Tibial nerve (tissue), 4 donors: ENCODE measurements at regions not wholly inside any gene's neighbourhood (a gene's known extent, or its start where the extent isn't known, plus 50 kb on each side); places are given as distances from the start of the nearest gene placed in this dataset.

Experiments
- DNase-seq, 2 donors: peaks; one replicate each; pipeline ENCODE4 v3.0.0-alpha.2; 2019; ENCODE audit warnings: low spot score in 2 of 2
- H3K27ac ChIP-seq, 4 donors: fragments of 200-600 bp; sonication (generic) in 3 of 4; one replicate each; pipeline ENCODE4 v1.5.1; 2017 to 2019; ENCODE audit warnings: mild to moderate bottlenecking in 1 of 4
- H3K27me3 ChIP-seq, 2 donors: fragments of 200-600 bp; sonication (generic) in 1 of 2; one replicate each; pipeline versions ENCODE4 v1.5.1 to v1.6.0; 2017 to 2019
- H3K36me3 ChIP-seq, 3 donors: fragments of 200-600 bp; sonication (generic); one replicate each; pipeline ENCODE4 v1.5.1; 2018 to 2019
- H3K4me1 ChIP-seq, 4 donors: fragments of 200-600 bp; sonication (generic) in 3 of 4; one replicate each; pipeline ENCODE4 v1.5.1; 2017 to 2019
- H3K4me3 ChIP-seq, 4 donors: fragments of 200-600 bp; sonication (generic) in 3 of 4; one replicate each; pipeline ENCODE4 v1.5.1; 2017 to 2019; ENCODE audit warnings: mild to moderate bottlenecking in 1 of 4, moderate library complexity in 1 of 4
- H3K9me3 ChIP-seq, 4 donors: fragments of 200-600 bp; sonication (generic) in 3 of 4; one replicate each; pipeline ENCODE4 v1.5.1; 2017 to 2019
- CTCF ChIP-seq, 5 experiments: fragments of 200-600 bp in 3 of 5; fragments of 450-650 bp in 2 of 5; sonication (generic) in 3 of 5; IDR thresholded peaks; one replicate each; pipeline ENCODE4 v1.5.1; 2016 to 2019; ENCODE audit warnings: antibody characterized with exemption in 5 of 5, mild to moderate bottlenecking in 3 of 5, moderate library complexity in 2 of 5
- EP300 ChIP-seq, 2 donors: sonication (generic); formaldehyde crosslinking; IDR thresholded peaks; one replicate each; pipeline ENCODE4 v1.6.1; 2017; ENCODE audit warnings: antibody characterized with exemption in 2 of 2, mild to moderate bottlenecking in 1 of 2
- POLR2A ChIP-seq, 2 donors: fragments of 450-650 bp; IDR thresholded peaks; one replicate each; pipeline ENCODE4 v1.6.1; 2017; ENCODE audit warnings: antibody characterized with exemption in 2 of 2, mild to moderate bottlenecking in 2 of 2, moderate library complexity in 2 of 2
- WGBS, 2 donors: methylation state at CpG; one replicate each; pipeline ENCODE4 v1.1.5; 2018; 5-methylcytosine and 5-hydroxymethylcytosine counted together

DNA sequence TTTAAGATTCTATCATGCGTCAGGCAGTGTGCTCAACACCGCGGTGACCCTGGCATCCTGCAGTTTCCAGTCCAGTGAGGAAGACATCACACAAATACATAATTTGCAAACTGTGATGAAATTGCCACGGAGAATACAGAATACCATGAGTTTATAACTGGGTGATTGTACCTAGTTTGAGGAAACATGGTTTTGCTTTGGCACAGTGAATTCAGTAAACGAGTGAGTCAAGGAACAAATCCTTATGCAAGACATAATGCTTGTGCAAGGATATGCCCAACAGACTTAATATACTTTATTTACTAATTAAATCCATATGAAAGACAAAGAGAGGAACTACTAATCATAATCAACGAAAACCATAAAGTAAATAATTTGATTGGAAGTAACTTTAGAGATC, 311.8 kb upstream of the TMTC1 start:
- H3K27me3 ChIP-seq = no peaks in the 10 kb centered on the region
- H3K9me3 ChIP-seq = no peaks in the 10 kb centered on the region
- no peaks in the 10 kb centered on the region for H3K4me1 ChIP-seq
- H3K27ac ChIP-seq = no peak overlapping the region
- DNase-seq = no peak
- 88 to 89% methylated on average over 6 of the region's 6 CpGs for WGBS, 2 donors
- H3K4me3 ChIP-seq = no peak overlapping the region
- TF ChIP-seq CTCF (IDR thresholded peaks at IDR 0.05) (no peak), EP300 (IDR thresholded peaks at IDR 0.05) (no peak), POLR2A (IDR thresholded peaks at IDR 0.05) (no peak)
- no peaks in the 10 kb centered on the region for H3K36me3 ChIP-seq

DNA sequence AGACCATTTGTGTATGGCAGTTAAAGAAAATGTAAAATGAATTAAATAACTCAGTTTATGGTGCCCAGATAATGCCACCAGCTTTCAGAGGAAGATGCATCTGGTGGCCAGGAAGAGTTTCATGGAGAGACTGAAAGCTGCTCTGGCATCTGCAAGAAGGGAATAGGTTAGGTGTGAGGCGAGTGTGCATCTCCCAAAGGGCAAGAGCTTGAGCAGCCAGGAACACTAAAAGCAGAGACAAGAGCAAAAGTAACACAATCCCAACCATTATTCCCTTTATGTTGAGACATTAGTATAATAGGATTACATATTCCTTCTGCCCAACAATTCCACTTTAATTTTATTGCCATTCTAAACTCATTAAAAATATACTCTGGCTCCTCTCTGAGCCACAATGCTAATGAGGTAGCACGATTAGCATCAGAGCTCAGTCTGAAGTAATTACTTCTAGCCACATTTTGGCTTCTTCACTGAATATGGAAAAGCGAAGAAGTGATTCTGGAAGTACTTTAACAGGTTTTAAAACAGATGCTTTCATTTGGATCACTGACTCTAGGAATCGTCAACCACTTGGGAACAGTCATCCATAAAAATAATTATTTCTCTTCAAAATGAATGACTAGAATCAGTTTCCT, 309.4 kb upstream of the TMTC1 start:
- no peak for DNase-seq
- Histone ChIP-seq H3K9me3 (no peaks in the 10 kb centered on the region), H3K27me3 (no peaks in the 10 kb centered on the region), H3K36me3 (no peaks in the 10 kb centered on the region), H3K4me1 (no peaks in the 10 kb centered on the region), H3K27ac (no peak overlapping the region), H3K4me3 (no peak overlapping the region)
- WGBS, 2 donors = 77 to 86% methylated on average over 4 of the region's 4 CpGs
- TF ChIP-seq POLR2A (IDR thresholded peaks at IDR 0.05) = no peak
- TF ChIP-seq EP300 (IDR thresholded peaks at IDR 0.05) = no peak
- no peak for TF ChIP-seq CTCF (IDR thresholded peaks at IDR 0.05)

DNA sequence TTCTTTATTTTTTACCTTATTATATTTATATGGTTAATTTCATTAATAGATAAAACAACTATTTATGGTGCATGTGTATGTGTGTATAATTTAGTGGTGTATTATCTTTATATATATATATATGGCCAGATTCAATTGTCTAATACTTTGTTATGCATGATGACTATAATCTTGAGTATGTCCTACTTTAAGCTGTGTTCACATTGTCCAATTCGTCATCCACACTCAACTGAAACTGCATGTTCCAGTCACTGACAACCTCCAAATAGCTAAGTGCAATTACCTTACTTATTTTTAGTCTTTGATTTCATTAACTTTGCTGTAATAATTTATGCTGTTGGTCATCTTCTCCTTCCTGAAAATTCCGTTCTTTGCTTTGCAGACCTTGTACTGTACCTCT, 306.5 kb upstream of the TMTC1 start:
- no peaks in the 10 kb centered on the region for H3K36me3 ChIP-seq
- no peak overlapping the region for H3K4me3 ChIP-seq
- no peak for DNase-seq
- TF ChIP-seq EP300 (IDR thresholded peaks at IDR 0.05) = no peak
- TF ChIP-seq CTCF (IDR thresholded peaks at IDR 0.05) = no peak
- TF ChIP-seq POLR2A (IDR thresholded peaks at IDR 0.05) = no peak
- WGBS, 2 donors = 67 to 71% methylated on average over 1 to 2 of the region's 2 CpGs
- H3K27ac ChIP-seq = no peak overlapping the region
- H3K4me1 ChIP-seq = no peaks in the 10 kb centered on the region
- H3K27me3 ChIP-seq = no peaks in the 10 kb centered on the region
- H3K9me3 ChIP-seq = no peaks in the 10 kb centered on the region

DNA sequence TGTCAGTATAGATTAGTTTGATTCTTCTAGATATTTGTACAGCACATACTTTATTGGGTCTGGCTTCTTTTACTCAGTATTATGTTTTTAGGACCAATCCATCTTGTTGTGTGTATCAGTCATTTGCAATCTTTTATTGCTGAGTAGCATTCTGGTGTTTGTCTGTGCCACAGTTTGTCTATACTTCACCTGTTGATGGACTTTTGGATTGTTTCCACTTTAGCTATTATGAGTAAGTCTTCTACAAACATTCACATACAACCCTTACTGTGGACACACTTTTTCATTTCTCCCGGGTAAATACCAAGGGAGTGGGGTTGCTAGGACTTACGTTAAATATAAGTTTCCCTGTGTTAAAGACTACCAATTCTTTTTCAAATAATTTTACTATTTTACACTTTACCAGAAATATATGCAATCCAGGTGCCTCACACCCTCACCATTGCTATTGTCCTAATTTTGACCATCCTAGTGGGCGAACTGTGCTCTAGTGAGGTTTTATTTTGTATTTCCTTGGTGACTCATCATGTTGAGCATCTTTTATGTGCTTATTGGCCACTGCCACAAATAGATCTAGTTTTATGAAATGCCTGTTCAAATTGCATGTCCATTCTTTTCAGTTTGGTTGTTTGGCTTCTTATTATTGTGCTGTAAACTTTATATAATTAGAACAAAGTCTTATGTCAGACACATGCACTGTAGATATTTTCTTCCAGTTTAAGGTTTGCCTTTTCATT, 304.7 kb upstream of the TMTC1 start:
- no peak overlapping the region for H3K27ac ChIP-seq
- WGBS, 2 donors = 57 to 79% methylated on average over 3 of the region's 3 CpGs
- no peaks in the 10 kb centered on the region for H3K36me3 ChIP-seq
- no peak overlapping the region for H3K4me3 ChIP-seq
- no peaks in the 10 kb centered on the region for H3K9me3 ChIP-seq
- no peaks in the 10 kb centered on the region for H3K4me1 ChIP-seq
- no peak for TF ChIP-seq POLR2A (IDR thresholded peaks at IDR 0.05)
- no peak for TF ChIP-seq CTCF (IDR thresholded peaks at IDR 0.05)
- TF ChIP-seq EP300 (IDR thresholded peaks at IDR 0.05) = no peak
- no peaks in the 10 kb centered on the region for H3K27me3 ChIP-seq
- DNase-seq = no peak

GRCh38 chr12:30082381-30082780, 298.6 kb upstream of the TMTC1 start:
- Histone ChIP-seq H3K9me3 (no peaks in the 10 kb centered on the region), H3K36me3 (no peaks in the 10 kb centered on the region)
- WGBS, 2 donors = 58 to 62% methylated on average over 3 of the region's 3 CpGs

More at GRCh38 chr12:30082381-30082780, 298.6 kb upstream of the TMTC1 start:
- Histone ChIP-seq H3K4me1 (no peaks in the 10 kb centered on the region), H3K27me3 (no peaks in the 10 kb centered on the region), H3K27ac (no peak overlapping the region), H3K4me3 (no peak overlapping the region)
- TF ChIP-seq CTCF (IDR thresholded peaks at IDR 0.05) = no peak
- no peak for TF ChIP-seq POLR2A (IDR thresholded peaks at IDR 0.05)
- TF ChIP-seq EP300 (IDR thresholded peaks at IDR 0.05) = no peak
- DNase-seq = no peak
